ENCODE measurements at regions not wholly inside any gene's neighbourhood (a gene's known extent, or its start where the extent isn't known, plus 50 kb on each side); places are given as distances from the start of the nearest gene placed in this dataset.

- H3K27ac Mint-ChIP-seq: no peak overlapping the region
- peaks cover 13% of the 10 kb centered on the region for H3K9me3 Mint-ChIP-seq
- 83 to 87% methylated on average over 5 to 8 of the region's 8 CpGs for WGBS, 2 experiments (ENCODE audit: insufficient coverage in 1 of 2, insufficient read length in 1 of 2)
- no peak overlapping the region for H3K27ac ChIP-seq (ENCODE audit: low read depth, low read length)
- no peak for DNase-seq
- peaks cover 4% of the 10 kb centered on the region for H3K4me1 Mint-ChIP-seq
- TF ChIP-seq CTCF (conservative IDR thresholded peaks at IDR 0.05): peak; percentile 58
- no peaks in the 10 kb centered on the region for H3K27me3 Mint-ChIP-seq (ENCODE audit: insufficient read depth)
- H3K36me3 Mint-ChIP-seq (ENCODE audit: low read depth): no peaks in the 10 kb centered on the region
- H3K9me3 ChIP-seq (ENCODE audit: control insufficient read depth, low read length): peaks cover 20% of the 10 kb centered on the region
- H3K9ac ChIP-seq (ENCODE audit: extremely low read depth, low read length, poor library complexity, severe bottlenecking): no peak overlapping the region
- no peaks in the 10 kb centered on the region for H3K36me3 ChIP-seq (ENCODE audit: control insufficient read depth, insufficient read depth, low read length)
- no peaks in the 10 kb centered on the region for H3K27me3 ChIP-seq (ENCODE audit: control insufficient read depth, insufficient read depth, low read length, poor library complexity, severe bottlenecking)
- H3K4me1 ChIP-seq (ENCODE audit: control insufficient read depth, insufficient read depth, low read length): no peaks in the 10 kb centered on the region
- H3K4me3 ChIP-seq (ENCODE audit: low read length): no peak overlapping the region
- H3K4me3 Mint-ChIP-seq: no peak overlapping the region
These were observed 131.9 kb downstream of the C16orf95 start for GRCh38 chr16:87185308-87185707.

- WGBS, 2 experiments (ENCODE audit: insufficient coverage in 1 of 2, insufficient read length in 1 of 2): 80 to 87% methylated on average over 1 to 18 of the region's 19 CpGs
- Mint-ChIP-seq H3K4me1 (peaks cover 4% of the 10 kb centered on the region), H3K9me3 (peaks cover 16% of the 10 kb centered on the region), H3K4me3 (no peak overlapping the region), H3K27ac (no peak overlapping the region), H3K36me3 (ENCODE audit: low read depth) (no peaks in the 10 kb centered on the region), H3K27me3 (ENCODE audit: insufficient read depth) (no peaks in the 10 kb centered on the region)
- Histone ChIP-seq H3K9ac (ENCODE audit: extremely low read depth, low read length, poor library complexity, severe bottlenecking) (no peak overlapping the region), H3K9me3 (ENCODE audit: control insufficient read depth, low read length) (peaks cover 23% of the 10 kb centered on the region), H3K4me3 (ENCODE audit: low read length) (no peak overlapping the region), H3K4me1 (ENCODE audit: control insufficient read depth, insufficient read depth, low read length) (no peaks in the 10 kb centered on the region), H3K36me3 (ENCODE audit: control insufficient read depth, insufficient read depth, low read length) (no peaks in the 10 kb centered on the region), H3K27ac (ENCODE audit: low read depth, low read length) (no peak overlapping the region), H3K27me3 (ENCODE audit: control insufficient read depth, insufficient read depth, low read length, poor library complexity, severe bottlenecking) (no peaks in the 10 kb centered on the region)
- no peak for DNase-seq
- TF ChIP-seq CTCF (conservative IDR thresholded peaks at IDR 0.05): no peak
These were observed 131.2 kb downstream of the C16orf95 start for GRCh38 chr16:87185983-87186382.

GRCh38 chr16:87186446-87186845, 130.7 kb downstream of the C16orf95 start:
- no peak overlapping the region for H3K9ac ChIP-seq (ENCODE audit: extremely low read depth, low read length, poor library complexity, severe bottlenecking)
- H3K36me3 ChIP-seq (ENCODE audit: control insufficient read depth, insufficient read depth, low read length): no peaks in the 10 kb centered on the region
- Mint-ChIP-seq H3K4me3 (no peak overlapping the region), H3K36me3 (ENCODE audit: low read depth) (no peaks in the 10 kb centered on the region), H3K27me3 (ENCODE audit: insufficient read depth) (no peaks in the 10 kb centered on the region), H3K27ac (no peak overlapping the region), H3K9me3 (peaks cover 16% of the 10 kb centered on the region), H3K4me1 (peaks cover 4% of the 10 kb centered on the region)
- H3K9me3 ChIP-seq (ENCODE audit: control insufficient read depth, low read length): peaks cover 23% of the 10 kb centered on the region
- H3K4me1 ChIP-seq (ENCODE audit: control insufficient read depth, insufficient read depth, low read length): no peaks in the 10 kb centered on the region
- H3K4me3 ChIP-seq (ENCODE audit: low read length): no peak overlapping the region
- no peaks in the 10 kb centered on the region for H3K27me3 ChIP-seq (ENCODE audit: control insufficient read depth, insufficient read depth, low read length, poor library complexity, severe bottlenecking)
- no peak overlapping the region for H3K27ac ChIP-seq (ENCODE audit: low read depth, low read length)
- TF ChIP-seq CTCF (conservative IDR thresholded peaks at IDR 0.05): no peak
- WGBS, 2 experiments (ENCODE audit: insufficient coverage in 1 of 2, insufficient read length in 1 of 2): 77 to 89% methylated on average over 6 to 17 of the region's 17 CpGs
- no peak for DNase-seq

Data from endodermal cell (in vitro differentiated cells).